GM20431 (cell line): ENCODE measurements at regions not wholly inside any gene's neighbourhood (a gene's known extent, or its start where the extent isn't known, plus 50 kb on each side); places are given as distances from the start of the nearest gene placed in this dataset.

Experiments used
- in situ Hi-C: fragments of 300-500 bp; cut with MseI, MboI; formaldehyde crosslinking; loops from one replicate; pipeline ENCODE4 v1.15.0; 2020; ENCODE audit warnings: low sequenced_read_pairs; ENCODE audit not compliant: unreplicated experiment

- in situ Hi-C loops: no loop called here
Measured at GRCh38 chr18:60935041-60935910, 398.0 kb upstream of the CDH20 start.

- in situ Hi-C loops: no loop called here
Measured at GRCh38 chr18:60936101-60936500, 397.1 kb upstream of the CDH20 start.

- in situ Hi-C loops: no loop called here
Measured at GRCh38 chr18:60943297-60943696, 389.9 kb upstream of the CDH20 start.

GRCh38 chr18:60950634-60951033, 382.6 kb upstream of the CDH20 start:
- in situ Hi-C loops: no loop called here

- in situ Hi-C loops: no loop called here
Measured at GRCh38 chr18:60951091-60951490, 382.1 kb upstream of the CDH20 start.

GRCh38 chr18:60962625-60963024, 370.6 kb upstream of the CDH20 start:
- in situ Hi-C loops: no loop called here

GRCh38 chr18:60965856-60966255, 367.4 kb upstream of the CDH20 start:
- in situ Hi-C loops: no loop called here

GRCh38 chr18:60966876-60967275, 366.4 kb upstream of the CDH20 start:
- in situ Hi-C loops: no loop called here

- in situ Hi-C loops: no loop called here
Measured at GRCh38 chr18:60975420-60975819, 357.8 kb upstream of the CDH20 start.

GRCh38 chr18:60976976-60977375, 356.3 kb upstream of the CDH20 start:
- in situ Hi-C loops: no loop called here

GRCh38 chr18:60978338-60978737, 354.9 kb upstream of the CDH20 start:
- in situ Hi-C loops: no loop called here

GRCh38 chr18:60980422-60981005, 352.7 kb upstream of the CDH20 start:
- in situ Hi-C loops: no loop called here

- in situ Hi-C loops: no loop called here
Measured at GRCh38 chr18:60981682-60982328, 351.4 kb upstream of the CDH20 start.

- in situ Hi-C loops: no loop called here
Measured at GRCh38 chr18:60982329-60982695, 350.9 kb upstream of the CDH20 start.

- in situ Hi-C loops: no loop called here
Measured at GRCh38 chr18:60982928-60983327, 350.3 kb upstream of the CDH20 start.

- in situ Hi-C loops: no loop called here
Measured at GRCh38 chr18:60984510-60984909, 348.7 kb upstream of the CDH20 start.

- in situ Hi-C loops: no loop called here
Measured at GRCh38 chr18:60987963-60988362, 345.3 kb upstream of the CDH20 start.

- in situ Hi-C loops: no loop called here
Measured at GRCh38 chr18:60996326-60996725, 336.9 kb upstream of the CDH20 start.

- in situ Hi-C loops: no loop called here
Measured at GRCh38 chr18:60996822-60997221, 336.4 kb upstream of the CDH20 start.

GRCh38 chr18:61001138-61001537, 332.1 kb upstream of the CDH20 start:
- in situ Hi-C loops: no loop called here

- in situ Hi-C loops: no loop called here
Measured at GRCh38 chr18:61006687-61007224, 326.5 kb upstream of the CDH20 start.
